ENCODE measurements at regions not wholly inside any gene's neighbourhood (a gene's known extent, or its start where the extent isn't known, plus 50 kb on each side); places are given as distances from the start of the nearest gene placed in this dataset.

- CTCF ChIA-PET: no interaction called here
- Histone ChIP-seq H3K27ac (ENCODE audit: low read depth in 2 of 2, low read length in 1 of 2) (no peak overlapping the region), H3K36me3 (replicated peaks in 1 of 2; ENCODE audit: control insufficient read depth in 1 of 2, insufficient read depth in 2 of 2, low read length in 1 of 2) (no peaks in the 10 kb centered on the region), H3K9me3 (no peaks in the 10 kb centered on the region), H3F3A (replicated peaks; ENCODE audit: insufficient read depth) (no peaks in the 10 kb centered on the region), H3K9ac (no peak overlapping the region), H2AFZ (ENCODE audit: low read depth) (no peak overlapping the region), H3K9me2 (no peaks in the 10 kb centered on the region), H3K4me1 (ENCODE audit: control insufficient read depth in 1 of 2, insufficient read depth in 2 of 2, low read depth in 1 of 2, low read length in 1 of 2) (no peaks in the 10 kb centered on the region), H3K79me2 (ENCODE audit: insufficient read depth) (no peaks in the 10 kb centered on the region), H3K4me3 (ENCODE audit: low read depth in 2 of 2, low read length in 1 of 2) (no peak overlapping the region), H4K20me1 (ENCODE audit: insufficient read depth) (no peaks in the 10 kb centered on the region), H3K4me2 (no peak overlapping the region), H3K27me3 (ENCODE audit: insufficient read depth) (no peaks in the 10 kb centered on the region)
- WGBS (ENCODE audit: low lambda C conversion rate): 66% methylated on average over 1 of the region's 1 CpG
- no peak for TF ChIP-seq MAX (IDR thresholded peaks at IDR 0.05; ENCODE audit: low read depth)
- TF ChIP-seq REST (IDR thresholded peaks at IDR 0.05; ENCODE audit: low read depth, low read length): no peak
- TF ChIP-seq FOXM1 (IDR thresholded peaks at IDR 0.05; ENCODE audit: low read depth): no peak
- TF ChIP-seq NRF1 (IDR thresholded peaks at IDR 0.05; ENCODE audit: low read depth, low read length): no peak
- no peak for TF ChIP-seq GATA2 (CRISPR knock-in tag; IDR thresholded peaks at IDR 0.05)
- no peak for TF ChIP-seq TEAD4 (IDR thresholded peaks at IDR 0.05; ENCODE audit: borderline replicate concordance, insufficient read depth)
- TF ChIP-seq CHD2 (IDR thresholded peaks at IDR 0.05; ENCODE audit: low read length, partially characterized antibody): no peak
- TF ChIP-seq MXI1 (IDR thresholded peaks at IDR 0.05; ENCODE audit: low read depth, low read length): no peak
- TF ChIP-seq MEF2A (IDR thresholded peaks at IDR 0.05; ENCODE audit: borderline replicate concordance, low read depth): no peak
- no peak for TF ChIP-seq USF2 (IDR thresholded peaks at IDR 0.05; ENCODE audit: borderline replicate concordance, low read depth, low read length)
- TF ChIP-seq NFIC (IDR thresholded peaks at IDR 0.05; ENCODE audit: borderline replicate concordance): no peak
- POLR2A ChIA-PET: no interaction called here
- DNase-seq: no peak
Observed at GRCh38 chr5:68915079-68915478, 178.7 kb upstream of the SLC30A5 start.

- no peaks in the 10 kb centered on the region for H3K4me1 ChIP-seq (ENCODE audit: control insufficient read depth in 1 of 2, insufficient read depth in 2 of 2, low read depth in 1 of 2, low read length in 1 of 2)
- TF ChIP-seq SIN3A (IDR thresholded peaks at IDR 0.05; ENCODE audit: borderline replicate concordance, low read depth, low read length): no peak
- TF ChIP-seq, protein P1, sequence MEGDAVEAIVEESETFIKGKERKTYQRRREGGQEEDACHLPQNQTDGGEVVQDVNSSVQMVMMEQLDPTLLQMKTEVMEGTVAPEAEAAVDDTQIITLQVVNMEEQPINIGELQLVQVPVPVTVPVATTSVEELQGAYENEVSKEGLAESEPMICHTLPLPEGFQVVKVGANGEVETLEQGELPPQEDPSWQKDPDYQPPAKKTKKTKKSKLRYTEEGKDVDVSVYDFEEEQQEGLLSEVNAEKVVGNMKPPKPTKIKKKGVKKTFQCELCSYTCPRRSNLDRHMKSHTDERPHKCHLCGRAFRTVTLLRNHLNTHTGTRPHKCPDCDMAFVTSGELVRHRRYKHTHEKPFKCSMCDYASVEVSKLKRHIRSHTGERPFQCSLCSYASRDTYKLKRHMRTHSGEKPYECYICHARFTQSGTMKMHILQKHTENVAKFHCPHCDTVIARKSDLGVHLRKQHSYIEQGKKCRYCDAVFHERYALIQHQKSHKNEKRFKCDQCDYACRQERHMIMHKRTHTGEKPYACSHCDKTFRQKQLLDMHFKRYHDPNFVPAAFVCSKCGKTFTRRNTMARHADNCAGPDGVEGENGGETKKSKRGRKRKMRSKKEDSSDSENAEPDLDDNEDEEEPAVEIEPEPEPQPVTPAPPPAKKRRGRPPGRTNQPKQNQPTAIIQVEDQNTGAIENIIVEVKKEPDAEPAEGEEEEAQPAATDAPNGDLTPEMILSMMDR (IDR thresholded peaks at IDR 0.05): no peak
- no peak for TF ChIP-seq POLR2AphosphoS5 (IDR thresholded peaks at IDR 0.05; ENCODE audit: low read depth, low read length)
- no peak for TF ChIP-seq IRF3 (IDR thresholded peaks at IDR 0.05; ENCODE audit: low read depth, low read length)
- no peak for TF ChIP-seq NRF1 (IDR thresholded peaks at IDR 0.05; ENCODE audit: low read depth, low read length)
- H3K9me3 ChIP-seq: no peaks in the 10 kb centered on the region
- H3K27me3 ChIP-seq (ENCODE audit: insufficient read depth): no peaks in the 10 kb centered on the region
- no peak overlapping the region for H2AFZ ChIP-seq (ENCODE audit: low read depth)
- ChIA-PET POLR2A (no interaction called here), CTCF (no interaction called here)
- no peak for DNase-seq
- no peaks in the 10 kb centered on the region for H3K36me3 ChIP-seq (replicated peaks in 1 of 2; ENCODE audit: control insufficient read depth in 1 of 2, insufficient read depth in 2 of 2, low read length in 1 of 2)
- H3K9me2 ChIP-seq: no peaks in the 10 kb centered on the region
- H3F3A ChIP-seq (replicated peaks; ENCODE audit: insufficient read depth): no peaks in the 10 kb centered on the region
- WGBS (ENCODE audit: low lambda C conversion rate): 58% methylated on average over 4 of the region's 4 CpGs
- no peak overlapping the region for H3K27ac ChIP-seq (ENCODE audit: low read depth in 2 of 2, low read length in 1 of 2)
- H3K4me2 ChIP-seq: no peak overlapping the region
- no peaks in the 10 kb centered on the region for H4K20me1 ChIP-seq (ENCODE audit: insufficient read depth)
- H3K4me3 ChIP-seq (ENCODE audit: low read depth in 2 of 2, low read length in 1 of 2): no peak overlapping the region
- no peaks in the 10 kb centered on the region for H3K79me2 ChIP-seq (ENCODE audit: insufficient read depth)
- no peak overlapping the region for H3K9ac ChIP-seq
Observed at GRCh38 chr5:68918306-68918705, 175.5 kb upstream of the SLC30A5 start.
